Prostate gland (tissue), 2 donors: ENCODE measurements at regions not wholly inside any gene's neighbourhood (a gene's known extent, or its start where the extent isn't known, plus 50 kb on each side); places are given as distances from the start of the nearest gene placed in this dataset.

Experiments
- DNase-seq: peaks from one replicate; pipeline ENCODE4 v3.0.0-alpha.2; 2019; ENCODE audit warnings: low spot score
- H3K27ac ChIP-seq, 2 donors: fragments of 200-600 bp; sonication (generic); 2 replicates each; pipeline ENCODE4 v1.5.1; 2017 to 2019
- H3K27me3 ChIP-seq: fragments of 200-600 bp; sonication (generic); replicated peaks from 2 replicates; pipeline ENCODE4 v1.5.1; 2019; ENCODE audit not compliant: insufficient read depth
- H3K36me3 ChIP-seq, 2 donors: fragments of 200-600 bp; sonication (generic); 1 replicate in 1 of 2; 2 replicates in 1 of 2; pipeline versions ENCODE4 v1.5.1 to v1.8.1; 2017 to 2019
- H3K4me1 ChIP-seq: fragments of 200-600 bp; sonication (generic); replicated peaks from 2 replicates; pipeline ENCODE4 v1.5.1; 2019
- H3K4me3 ChIP-seq, 2 donors: fragments of 200-600 bp; sonication (generic); 2 replicates each; pipeline ENCODE4 v1.5.1; 2017 to 2019
- H3K9me3 ChIP-seq: fragments of 200-600 bp; sonication (generic); 2 replicates; pipeline ENCODE4 v1.5.1; 2017
- POLR2A ChIP-seq: fragments of 450-650 bp; IDR thresholded peaks from one replicate; pipeline ENCODE4 v1.6.1; 2016; ENCODE audit warnings: antibody characterized with exemption, mild to moderate bottlenecking
- POLR2AphosphoS5 ChIP-seq: sonication (generic); formaldehyde crosslinking; IDR thresholded peaks from one replicate; pipeline ENCODE4 v1.6.1; 2017; ENCODE audit warnings: antibody characterized with exemption
- WGBS: methylation state at CpG from one replicate; pipeline ENCODE4 v1.1.5; 2018; 5-methylcytosine and 5-hydroxymethylcytosine counted together
- intact Hi-C: fragments of 100-400 bp; cut with DNase I; formaldehyde crosslinking; loops from one replicate; pipeline ENCODE4 v1.14.2; 2022
- TF ChIP-seq, protein P1 (sequence below), 4 experiments: fragments of 200-600 bp in 2 of 4; fragments of 450-650 bp in 2 of 4; sonication (generic) in 2 of 4; IDR thresholded peaks; 1 replicate in 3 of 4; 2 replicates in 1 of 4; pipeline ENCODE4 v1.5.1; 2016 to 2019; ENCODE audit warnings: antibody characterized with exemption in 4 of 4, mild to moderate bottlenecking in 2 of 4, moderate library complexity in 2 of 4

DNA sequence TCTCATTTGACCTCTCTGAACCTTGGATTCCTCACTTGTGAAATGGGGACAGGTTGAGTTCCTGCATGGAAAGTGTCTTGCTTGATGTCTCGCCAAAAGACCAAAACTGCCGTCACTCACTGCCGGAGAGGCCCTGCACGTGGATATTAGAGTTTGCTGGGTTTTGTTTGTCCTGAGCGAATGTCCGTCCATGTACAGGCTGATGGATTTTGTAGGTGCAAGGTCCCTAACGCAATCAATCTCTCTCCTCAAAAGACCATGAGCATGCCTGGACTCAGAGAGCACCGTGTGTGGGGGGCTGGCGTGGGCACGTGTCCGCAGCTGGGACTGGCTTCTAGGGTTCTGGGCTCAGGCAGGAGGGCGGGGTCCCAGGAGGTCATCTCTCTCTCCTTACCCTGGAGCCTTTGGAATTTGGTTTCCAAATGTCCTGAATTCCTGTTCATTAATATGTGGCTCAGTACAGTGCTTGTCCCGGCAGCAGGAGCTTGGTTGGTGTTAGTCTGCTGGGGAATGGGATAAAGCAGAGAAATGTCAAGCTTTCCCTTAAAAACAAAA is 146.0 kb upstream of the IER5L start:
- TF ChIP-seq POLR2A, result no peak
- TF ChIP-seq POLR2AphosphoS5, result no peak
- TF ChIP-seq, protein P1, sequence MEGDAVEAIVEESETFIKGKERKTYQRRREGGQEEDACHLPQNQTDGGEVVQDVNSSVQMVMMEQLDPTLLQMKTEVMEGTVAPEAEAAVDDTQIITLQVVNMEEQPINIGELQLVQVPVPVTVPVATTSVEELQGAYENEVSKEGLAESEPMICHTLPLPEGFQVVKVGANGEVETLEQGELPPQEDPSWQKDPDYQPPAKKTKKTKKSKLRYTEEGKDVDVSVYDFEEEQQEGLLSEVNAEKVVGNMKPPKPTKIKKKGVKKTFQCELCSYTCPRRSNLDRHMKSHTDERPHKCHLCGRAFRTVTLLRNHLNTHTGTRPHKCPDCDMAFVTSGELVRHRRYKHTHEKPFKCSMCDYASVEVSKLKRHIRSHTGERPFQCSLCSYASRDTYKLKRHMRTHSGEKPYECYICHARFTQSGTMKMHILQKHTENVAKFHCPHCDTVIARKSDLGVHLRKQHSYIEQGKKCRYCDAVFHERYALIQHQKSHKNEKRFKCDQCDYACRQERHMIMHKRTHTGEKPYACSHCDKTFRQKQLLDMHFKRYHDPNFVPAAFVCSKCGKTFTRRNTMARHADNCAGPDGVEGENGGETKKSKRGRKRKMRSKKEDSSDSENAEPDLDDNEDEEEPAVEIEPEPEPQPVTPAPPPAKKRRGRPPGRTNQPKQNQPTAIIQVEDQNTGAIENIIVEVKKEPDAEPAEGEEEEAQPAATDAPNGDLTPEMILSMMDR (IDR thresholded peaks at IDR 0.05), result no peak
- 72% methylated on average over 13 of the region's 13 CpGs for WGBS
- H3K27me3 ChIP-seq, result no peaks in the 10 kb centered on the region
- no peak overlapping the region for H3K4me3 ChIP-seq
- DNase-seq, result no peak
- H3K9me3 ChIP-seq, result no peaks in the 10 kb centered on the region
- peaks cover 8% of the 10 kb centered on the region for H3K4me1 ChIP-seq
- intact Hi-C loops, result loop anchor here (5.0 kb wide), 4 partner anchors 88 to 283 kb away; partner anchors contain the start of gene IER5L
- no peaks in the 10 kb centered on the region for H3K36me3 ChIP-seq
- H3K27ac ChIP-seq, result peak overlapping the region in 1 of 2 donors; percentile 89

DNA sequence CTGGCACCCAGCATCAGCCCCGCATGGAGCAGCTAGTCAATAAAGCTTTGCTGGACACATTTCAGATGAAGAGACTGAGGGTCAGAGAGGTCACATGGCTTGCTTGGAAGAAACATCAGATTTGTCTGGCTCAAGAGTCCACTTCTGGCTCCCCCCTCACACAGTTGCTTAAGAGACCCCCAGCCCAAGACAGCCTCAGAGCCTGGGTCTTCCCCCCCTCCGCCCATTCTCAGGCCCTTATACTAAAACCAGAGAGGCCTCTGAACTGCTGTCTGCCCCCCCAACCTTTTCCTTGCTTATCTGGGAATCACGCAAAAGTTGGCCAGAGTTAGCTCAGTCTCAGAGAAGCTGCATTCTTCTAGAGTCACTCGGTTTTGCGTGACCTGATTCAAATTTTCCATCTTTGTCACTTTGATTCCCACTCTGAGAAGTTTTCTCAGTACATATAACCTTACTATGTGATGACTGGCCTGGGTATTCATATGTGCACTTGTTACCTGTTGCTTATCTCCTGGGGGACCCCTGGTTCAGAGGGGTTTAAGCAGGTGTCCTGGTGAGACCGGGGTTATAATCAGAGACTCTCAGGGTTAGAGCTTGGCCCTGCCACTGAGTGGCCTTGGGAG is 145.4 kb upstream of the IER5L start:
- intact Hi-C loops, result loop anchor here (5.0 kb wide), 4 partner anchors 89 to 284 kb away; partner anchors contain the start of gene IER5L
- 55% methylated on average over 6 of the region's 6 CpGs for WGBS
- H3K4me1 ChIP-seq, result peaks cover 8% of the 10 kb centered on the region

DNA sequence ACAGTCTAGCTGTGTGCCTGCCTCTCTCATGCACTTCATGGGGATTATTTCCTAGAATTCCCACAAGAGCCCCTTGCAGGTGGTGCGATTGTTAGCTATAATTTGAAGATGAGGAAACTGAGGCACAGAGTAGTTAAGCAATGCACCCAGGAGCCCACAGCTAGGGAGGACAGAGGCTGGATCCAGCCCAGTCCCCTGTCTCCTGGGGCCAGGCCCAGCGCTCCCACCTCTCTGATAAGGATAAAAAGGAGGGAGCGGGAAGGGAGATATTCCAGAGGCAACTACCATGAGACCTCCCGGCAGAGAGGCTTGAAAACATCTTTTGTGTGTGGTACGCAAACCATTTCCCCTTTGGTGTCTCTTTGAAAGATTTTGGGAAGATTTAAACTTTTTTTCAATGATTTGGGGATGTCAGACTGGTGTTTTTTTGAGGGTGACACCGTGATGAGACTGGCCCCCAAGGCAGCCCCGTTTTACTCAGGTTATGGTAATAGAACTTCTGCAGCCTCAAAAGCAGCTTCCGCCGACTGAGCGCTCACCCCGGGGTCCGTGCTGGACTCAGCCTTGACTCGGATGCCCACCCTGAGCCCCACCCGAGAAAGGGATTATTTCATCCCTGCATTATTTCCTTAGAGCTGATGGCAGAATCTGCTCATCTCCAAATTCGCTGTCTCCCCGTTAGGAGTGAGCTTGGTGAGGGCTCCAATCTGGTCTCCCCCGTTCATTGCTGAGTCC is 144.7 kb upstream of the IER5L start:
- H3K36me3 ChIP-seq, result no peaks in the 10 kb centered on the region
- H3K4me3 ChIP-seq, result no peak overlapping the region
- no peaks in the 10 kb centered on the region for H3K9me3 ChIP-seq
- H3K27me3 ChIP-seq, result no peaks in the 10 kb centered on the region
- H3K4me1 ChIP-seq, result peaks cover 8% of the 10 kb centered on the region
- TF ChIP-seq POLR2A, result no peak
- no peak for TF ChIP-seq POLR2AphosphoS5
- TF ChIP-seq, protein P1 (IDR thresholded peaks at IDR 0.05), result no peak
- H3K27ac ChIP-seq, result peak overlapping the region; percentile 85 to 89
- no peak for DNase-seq
- WGBS, result 72% methylated on average over 17 of the region's 17 CpGs
- intact Hi-C loops, result loop anchor here (5.0 kb wide), 4 partner anchors 89 to 284 kb away; partner anchors contain the start of gene IER5L

More for the DNA sequence above, 145.4 kb upstream of the IER5L start:
- TF ChIP-seq POLR2A (no peak), POLR2AphosphoS5 (no peak)
- TF ChIP-seq, protein P1 (IDR thresholded peaks at IDR 0.05), result no peak
- DNase-seq, result no peak
- no peaks in the 10 kb centered on the region for H3K36me3 ChIP-seq
- H3K27ac ChIP-seq, result peak overlapping the region in 1 of 2 donors; percentile 89
- H3K4me3 ChIP-seq, result no peak overlapping the region
- H3K9me3 ChIP-seq, result no peaks in the 10 kb centered on the region
- no peaks in the 10 kb centered on the region for H3K27me3 ChIP-seq

DNA sequence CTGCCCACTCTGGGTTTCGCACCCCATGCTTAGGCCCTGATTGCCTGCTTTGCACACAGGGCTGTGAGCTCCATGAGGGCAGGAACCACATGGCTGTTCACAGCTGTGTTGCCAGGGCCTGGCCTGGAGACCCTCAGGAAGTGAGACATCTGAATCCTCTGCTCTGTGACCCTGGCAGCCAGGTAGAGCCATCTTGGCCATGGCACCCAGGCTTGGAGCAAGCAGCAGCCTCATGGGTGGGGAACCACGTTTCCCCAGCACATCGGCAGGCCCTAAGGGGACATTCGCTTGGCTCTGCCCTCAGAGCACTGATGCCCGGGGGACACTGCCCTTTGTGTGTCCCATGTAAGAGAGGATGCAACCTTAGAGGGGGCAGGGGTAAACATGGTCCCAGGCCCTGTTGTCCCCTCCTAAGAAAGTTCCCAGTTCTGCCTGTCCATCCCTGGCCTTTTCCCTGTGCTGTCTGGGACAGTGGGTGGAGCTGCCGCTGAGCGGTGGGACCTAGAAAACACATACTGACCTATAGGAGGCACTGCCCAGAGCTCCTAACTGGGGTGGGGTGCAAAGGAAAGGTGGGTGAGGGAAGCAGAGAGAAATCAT is 144.1 kb upstream of the IER5L start:
- Histone ChIP-seq H3K27me3 (no peaks in the 10 kb centered on the region), H3K4me3 (no peak overlapping the region), H3K9me3 (no peaks in the 10 kb centered on the region), H3K4me1 (peaks cover 8% of the 10 kb centered on the region), H3K36me3 (no peaks in the 10 kb centered on the region), H3K27ac (peak overlapping the region; percentile 85 to 89)
- DNase-seq, result no peak
- TF ChIP-seq, protein P1 (IDR thresholded peaks at IDR 0.05), result no peak
- TF ChIP-seq POLR2AphosphoS5, result no peak
- TF ChIP-seq POLR2A, result no peak
- intact Hi-C loops, result loop anchor here (5.0 kb wide), 4 partner anchors 90 to 285 kb away; partner anchors contain the start of gene IER5L
- WGBS, result 87% methylated on average over 7 of the region's 7 CpGs
